Brain pericyte (primary cell): ENCODE measurements at regions not wholly inside any gene's neighbourhood (a gene's known extent, or its start where the extent isn't known, plus 50 kb on each side); places are given as distances from the start of the nearest gene placed in this dataset.
"Not testable (repeated sequence)": the region's sequence is repeated elsewhere in the genome, so short reads cannot be mapped to it uniquely, and the experiment has no call there.

Experiments used
- DNase-seq: peaks from one replicate; pipeline ENCODE4 v3.0.0-alpha.2; 2012; ENCODE audit warnings: low read depth, low spot score

DNA sequence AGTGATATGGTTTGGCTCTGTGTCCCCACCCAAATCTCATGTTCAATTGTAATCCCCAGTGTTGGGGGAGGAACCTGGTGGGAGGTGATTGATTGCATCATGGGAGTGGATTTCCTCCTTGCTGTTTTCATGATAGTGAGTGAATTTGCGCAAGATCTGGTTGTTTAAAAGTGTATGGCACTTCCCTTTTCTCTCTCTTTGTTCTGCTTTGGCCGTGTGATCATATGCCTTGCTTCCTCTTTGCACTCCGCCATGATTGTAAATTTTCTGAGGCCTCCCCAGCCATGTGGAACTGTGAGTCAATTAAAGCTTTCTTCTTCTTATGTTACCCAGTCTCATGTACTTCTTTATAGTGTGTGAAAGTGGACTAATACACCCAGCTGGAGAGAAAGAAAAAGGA is 113.0 kb upstream of the AADAT start:
- no peak for DNase-seq

DNA sequence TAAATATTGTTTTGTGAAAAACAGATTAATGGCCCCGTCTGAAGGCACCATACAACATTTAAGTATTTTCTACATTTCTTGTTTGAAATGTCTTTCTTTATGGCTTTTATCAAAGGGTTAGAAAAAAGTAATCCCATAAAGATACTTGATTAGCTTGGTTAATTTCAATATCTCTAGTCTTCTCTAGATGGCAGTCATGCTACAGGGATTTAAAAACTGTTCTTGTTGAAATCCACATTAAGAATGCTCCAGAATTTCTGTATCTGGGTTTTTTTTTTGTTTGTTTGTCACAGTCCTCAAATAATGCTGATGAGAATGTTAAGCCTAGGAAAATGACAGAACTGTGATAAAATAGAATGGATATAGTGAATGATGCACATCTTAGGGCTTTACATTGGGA is 109.0 kb upstream of the AADAT start:
- DNase-seq = no peak

DNA sequence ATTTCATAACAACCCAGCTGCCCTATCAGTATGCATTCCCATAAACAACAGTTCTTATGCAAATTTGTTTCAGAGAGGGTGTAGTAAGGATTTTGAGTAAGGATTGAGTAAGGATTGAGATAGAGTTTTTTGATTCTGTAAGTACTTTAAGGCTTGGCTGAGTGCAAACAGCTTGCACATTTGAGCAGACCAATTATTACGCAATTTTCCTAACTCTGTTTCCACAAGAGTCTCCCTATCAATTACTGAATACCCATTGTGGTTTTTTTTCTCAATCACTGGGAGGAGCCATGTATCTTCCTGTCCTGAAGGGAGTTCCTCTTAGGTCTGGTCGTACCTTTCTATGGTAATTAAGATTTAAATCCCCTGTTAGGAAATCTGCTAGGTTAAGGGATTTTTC is 105.0 kb upstream of the AADAT start:
- not testable (repeated sequence) for DNase-seq

DNA sequence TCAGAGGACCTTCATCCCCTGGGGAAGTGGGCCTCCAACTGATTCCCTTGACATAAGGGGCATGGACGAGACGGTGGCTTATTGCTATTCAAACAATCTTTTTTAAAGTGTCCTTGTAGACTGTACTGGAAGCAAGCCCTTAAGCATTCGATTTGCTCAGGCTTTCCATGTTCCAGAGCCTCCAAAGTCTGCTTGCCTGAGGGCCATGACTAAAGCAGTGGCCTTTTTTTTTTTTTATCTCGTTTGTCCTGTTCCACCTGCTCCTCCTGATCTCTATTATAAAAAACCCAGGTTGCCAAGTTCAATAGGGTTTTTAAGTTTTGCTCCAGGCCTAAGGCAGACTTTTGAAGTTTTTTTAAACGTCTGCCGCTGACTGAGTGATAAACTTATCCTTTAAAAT is 103.7 kb upstream of the AADAT start:
- DNase-seq = no peak

DNA sequence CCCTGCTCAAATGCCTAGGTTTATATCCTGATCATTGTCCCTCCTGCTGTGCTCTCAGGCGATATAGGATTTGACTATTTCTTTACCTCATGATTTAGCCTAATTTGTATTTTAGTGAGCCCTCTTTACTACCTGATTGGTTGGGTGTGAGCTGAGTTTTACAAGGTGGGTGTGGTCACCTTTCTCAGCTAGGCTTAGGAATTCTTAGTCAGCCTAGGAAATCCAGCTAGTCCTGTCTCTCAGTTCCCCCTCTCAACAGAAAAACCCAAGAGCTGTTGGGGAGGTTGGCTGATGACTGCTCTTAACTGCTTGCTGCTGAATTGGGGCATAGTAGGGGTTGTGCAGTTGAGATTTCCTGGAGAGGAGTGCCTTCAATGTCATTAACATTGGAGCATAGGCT is 100.5 kb upstream of the AADAT start:
- no peak for DNase-seq

DNA sequence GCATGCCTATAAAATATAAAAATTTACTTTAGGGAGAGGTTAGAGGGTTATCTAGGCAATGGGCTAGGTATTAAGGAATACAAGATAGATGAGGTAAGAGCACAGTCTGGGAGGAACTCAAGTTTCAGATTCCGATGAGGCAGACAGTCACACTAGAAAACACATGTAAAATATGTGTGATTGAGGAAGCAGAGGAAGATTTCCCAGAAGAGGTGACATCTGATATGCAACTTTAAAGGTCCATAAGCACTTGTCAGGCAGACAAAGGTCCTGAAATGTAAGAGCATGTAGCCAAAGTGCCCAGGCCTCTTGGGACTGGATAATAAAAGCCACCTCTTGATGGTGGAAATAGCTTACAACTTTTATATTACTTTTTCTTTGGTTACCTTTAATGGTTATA is 81.1 kb upstream of the AADAT start:
- DNase-seq = no peak

DNA sequence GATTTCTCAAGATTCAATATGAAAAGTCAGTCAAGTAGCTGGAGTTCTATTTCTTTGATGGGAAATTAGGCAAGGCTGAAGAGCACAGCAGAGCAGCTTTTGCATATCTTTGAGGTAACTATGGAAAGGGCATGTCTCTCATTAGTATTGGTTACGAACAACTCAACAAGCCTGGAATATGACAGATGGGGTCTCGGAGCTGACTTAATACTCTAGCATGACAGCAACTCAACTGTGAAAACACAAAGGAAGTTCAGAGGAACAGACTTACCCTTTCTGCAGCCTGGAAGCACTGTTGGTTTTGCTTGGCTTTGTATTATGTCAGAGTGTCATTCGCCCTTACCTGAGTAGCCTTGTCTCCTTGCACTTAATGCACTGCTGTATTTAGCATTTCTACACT is 79.9 kb upstream of the AADAT start:
- no peak for DNase-seq

DNA sequence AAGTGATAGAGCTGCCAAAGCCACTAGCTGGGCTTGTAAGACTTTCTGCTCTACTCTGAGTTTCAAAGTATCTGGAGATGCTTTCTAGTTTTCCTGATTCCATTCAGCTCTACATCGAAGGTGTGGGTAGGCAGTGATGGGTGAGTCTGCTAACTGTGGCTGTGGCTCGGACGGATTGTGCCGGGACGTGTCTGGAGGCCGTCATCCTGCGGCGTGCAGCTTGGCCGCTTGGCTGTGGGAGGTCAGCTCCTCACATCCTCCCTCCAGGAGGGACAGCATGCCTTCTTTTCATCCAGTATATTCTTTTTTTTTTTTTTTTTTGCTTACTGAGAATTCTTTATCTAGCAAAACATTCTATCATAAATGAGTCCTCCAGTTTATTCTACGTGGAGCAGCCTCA is 77.9 kb upstream of the AADAT start:
- DNase-seq = no peak

DNA sequence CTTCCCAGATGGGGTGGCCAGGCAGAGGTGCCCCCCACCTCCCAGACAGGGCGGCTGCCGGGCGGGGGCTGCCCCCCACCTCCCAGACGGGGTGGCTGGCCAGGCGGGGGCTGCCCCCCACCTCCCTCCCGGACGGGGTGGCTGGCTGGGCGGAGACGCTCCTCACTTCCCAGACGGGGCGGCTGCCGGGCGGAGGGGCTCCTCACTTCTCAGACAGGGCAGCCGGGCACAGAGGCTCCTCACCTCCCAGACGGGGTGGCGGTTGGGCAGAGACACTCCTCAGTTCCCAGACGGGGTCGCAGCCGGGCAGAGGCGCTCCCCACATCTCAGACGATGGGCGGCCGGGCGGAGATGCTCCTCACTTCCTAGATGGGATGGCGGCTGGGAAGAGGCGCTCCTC is 76.4 kb upstream of the AADAT start:
- not testable (repeated sequence) for DNase-seq

DNA sequence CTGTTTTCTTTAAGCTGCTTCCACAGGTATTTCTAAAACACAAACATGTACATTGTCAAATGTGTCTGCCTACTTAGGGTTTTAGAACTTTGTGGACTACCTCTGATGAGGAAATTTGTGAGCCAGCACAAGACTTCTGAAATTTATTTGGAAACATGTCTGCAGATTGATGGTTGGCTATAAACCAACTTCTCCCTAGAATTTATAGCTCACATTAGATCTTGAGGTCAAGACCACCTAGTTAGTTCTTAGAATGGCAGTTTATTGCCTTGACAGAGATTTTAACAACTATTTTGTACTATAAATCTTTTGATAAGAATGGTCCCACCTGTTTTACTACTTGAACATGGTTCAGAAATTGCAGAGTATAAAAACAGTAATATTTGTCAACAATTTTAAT is 72.7 kb upstream of the AADAT start:
- DNase-seq = no peak

DNA sequence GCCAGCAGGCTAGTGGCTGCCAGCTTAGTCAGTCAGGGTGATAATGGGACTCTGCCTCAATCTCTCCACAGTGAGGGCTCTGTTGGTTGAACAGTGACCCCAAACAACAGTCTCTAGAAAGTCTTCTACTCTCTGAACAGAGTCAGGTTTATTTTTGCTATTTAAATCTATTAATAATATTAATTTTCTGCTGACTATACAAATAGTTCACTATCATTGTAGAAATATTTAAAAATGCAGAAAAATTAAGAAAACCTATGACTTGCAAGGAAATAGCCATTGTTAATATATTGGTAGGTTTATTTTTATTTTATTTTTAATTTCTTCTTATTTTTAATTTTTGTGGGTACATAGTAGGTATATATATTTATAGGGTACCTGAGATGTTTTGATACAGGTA is 67.9 kb upstream of the AADAT start:
- no peak for DNase-seq

DNA sequence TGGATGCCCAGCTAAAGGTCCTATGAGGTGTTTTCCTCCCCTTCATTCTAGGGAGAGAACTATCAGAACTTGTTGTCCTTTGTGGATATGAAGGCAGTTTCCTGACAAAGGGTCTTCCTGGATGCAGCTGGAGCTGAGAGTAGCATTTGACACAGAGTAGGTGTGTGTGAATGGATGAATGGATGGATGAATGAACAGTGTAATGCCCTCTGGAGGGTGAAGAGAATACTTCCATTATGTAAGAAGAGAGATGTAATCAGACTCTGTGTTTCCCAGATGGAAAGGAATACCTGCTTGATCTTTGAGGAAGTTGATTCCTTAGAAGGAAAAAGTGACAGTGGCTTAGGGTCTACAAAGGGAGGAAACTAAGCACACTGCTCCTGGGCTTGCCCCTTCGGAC is 55.4 kb upstream of the AADAT start:
- DNase-seq = no peak

DNA sequence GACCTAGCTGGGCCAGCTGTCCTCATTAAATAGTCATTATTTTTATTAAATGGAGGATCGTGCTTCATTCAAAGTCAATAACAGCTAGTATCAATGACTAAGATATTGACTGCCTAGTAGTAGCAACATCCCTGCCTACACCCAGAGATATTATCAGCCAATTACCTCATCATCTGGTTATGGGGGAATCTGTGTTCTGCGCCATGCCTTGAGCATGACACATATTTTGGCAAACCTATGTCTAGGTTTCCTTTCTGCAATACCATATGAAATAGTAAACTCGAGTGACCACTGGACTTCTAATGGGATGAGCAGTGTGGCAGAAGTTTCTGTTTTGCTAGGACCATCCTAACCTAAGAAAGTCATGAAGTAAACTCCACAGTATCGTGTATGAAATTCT is 50.0 kb upstream of the AADAT start:
- DNase-seq = no peak
